GM11168 (cell line): ENCODE measurements at regions not wholly inside any gene's neighbourhood (a gene's known extent, or its start where the extent isn't known, plus 50 kb on each side); places are given as distances from the start of the nearest gene placed in this dataset.
"Not testable (repeated sequence)": the region's sequence is repeated elsewhere in the genome, so short reads cannot be mapped to it uniquely, and the experiment has no call there.

Experiments used
- in situ Hi-C: fragments of 300-500 bp; cut with MboI; formaldehyde crosslinking; loops from one replicate; pipeline ENCODE4 v1.12.0; 2022; ENCODE audit warnings: low sequenced_read_pairs; ENCODE audit not compliant: unreplicated experiment

DNA sequence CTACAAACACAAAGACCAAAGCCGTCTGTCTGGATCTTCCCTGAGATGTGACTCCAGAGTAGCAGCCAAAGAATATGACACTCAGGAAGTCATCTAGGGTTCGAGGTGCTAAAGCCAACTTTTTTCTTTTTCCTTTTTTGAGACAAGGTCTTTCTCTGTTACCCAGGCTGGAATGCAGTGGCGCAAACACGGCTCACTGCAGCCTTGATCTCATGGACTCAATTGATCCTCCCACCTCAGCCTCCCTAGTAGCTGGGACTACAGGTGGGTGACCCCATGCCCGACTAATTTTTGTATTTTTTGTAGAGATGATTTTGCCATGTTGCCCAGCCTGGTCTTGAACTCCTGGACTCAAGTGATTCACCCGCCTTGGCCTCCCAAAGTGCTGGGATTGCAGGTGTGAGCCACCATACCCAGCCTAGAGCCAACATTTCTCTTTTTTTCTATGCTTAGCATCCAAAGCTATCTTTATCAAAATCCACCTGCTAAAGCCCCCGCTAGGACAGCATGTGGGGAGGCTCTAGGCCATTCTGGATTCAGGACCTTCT, 92.8 kb downstream of the TMEM17 start:
- in situ Hi-C loops: loop anchor here (5.0 to 25.0 kb wide), 3 partner anchors 201 to 496 kb away; no protein-coding TSS in a partner anchor

- in situ Hi-C loops: loop anchor here (5.0 to 25.0 kb wide), 3 partner anchors 200 to 495 kb away; no protein-coding TSS in a partner anchor
These were observed 93.7 kb downstream of the TMEM17 start for GRCh38 chr2:62412347-62412742.

GRCh38 chr2:62410926-62411456, 95.0 kb downstream of the TMEM17 start:
- in situ Hi-C loops: loop anchor here (5.0 to 25.0 kb wide), 3 partner anchors 199 to 494 kb away; no protein-coding TSS in a partner anchor

DNA sequence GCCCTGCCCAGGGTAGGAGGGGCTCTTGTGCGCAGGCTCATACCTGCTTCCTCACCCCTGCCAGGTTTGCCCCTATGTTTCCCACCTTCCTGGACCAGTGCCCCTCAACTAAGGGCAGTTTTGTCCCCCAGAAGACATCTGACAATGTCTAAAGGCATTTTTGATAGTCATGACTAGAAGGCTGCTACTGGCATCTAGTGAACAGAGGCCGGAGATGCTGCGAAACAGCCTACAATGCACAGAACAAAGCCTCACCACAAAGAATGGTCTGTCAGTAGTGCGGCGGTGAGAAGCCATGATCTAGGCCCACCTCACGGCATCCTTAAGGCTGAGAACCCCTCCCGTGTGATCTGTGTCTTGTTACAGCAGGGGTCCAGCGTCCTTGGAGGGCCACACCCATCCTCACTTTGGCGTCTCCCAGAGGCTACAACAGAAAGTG, 96.0 kb downstream of the TMEM17 start:
- in situ Hi-C loops: loop anchor here (5.0 to 25.0 kb wide), 3 partner anchors 198 to 493 kb away; no protein-coding TSS in a partner anchor

GRCh38 chr2:62409442-62409841, 96.6 kb downstream of the TMEM17 start:
- in situ Hi-C loops: loop anchor here (25.0 kb wide), 1 partner anchor 197 kb away; no protein-coding TSS in a partner anchor

GRCh38 chr2:62408241-62408677, 97.7 kb downstream of the TMEM17 start:
- in situ Hi-C loops: loop anchor here (25.0 kb wide), 1 partner anchor 196 kb away; no protein-coding TSS in a partner anchor

- in situ Hi-C loops: loop anchor here (25.0 kb wide), 1 partner anchor 196 kb away; no protein-coding TSS in a partner anchor
These were observed 98.2 kb downstream of the TMEM17 start for GRCh38 chr2:62407838-62408237.

DNA sequence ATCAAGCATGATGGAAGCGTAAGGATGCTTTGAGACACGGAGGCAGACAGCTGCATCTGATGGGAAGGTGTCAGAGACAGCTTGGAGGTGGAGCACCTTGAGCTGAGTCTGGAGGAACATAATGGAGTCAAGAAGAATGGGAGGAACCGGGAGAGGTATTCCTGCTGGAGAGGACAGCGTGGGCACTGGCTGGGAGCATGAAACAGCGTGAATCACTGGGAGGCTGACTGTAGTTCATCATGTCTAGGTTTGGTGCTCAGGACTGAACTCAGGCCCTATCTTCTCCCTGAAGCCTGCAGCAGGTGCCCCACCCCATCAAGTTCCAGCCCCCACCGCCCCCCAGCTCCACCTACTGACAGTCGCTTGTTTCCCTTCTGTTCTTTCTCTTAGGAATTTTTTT, 98.6 kb downstream of the TMEM17 start:
- in situ Hi-C loops: loop anchor here (25.0 kb wide), 1 partner anchor 195 kb away; no protein-coding TSS in a partner anchor

DNA sequence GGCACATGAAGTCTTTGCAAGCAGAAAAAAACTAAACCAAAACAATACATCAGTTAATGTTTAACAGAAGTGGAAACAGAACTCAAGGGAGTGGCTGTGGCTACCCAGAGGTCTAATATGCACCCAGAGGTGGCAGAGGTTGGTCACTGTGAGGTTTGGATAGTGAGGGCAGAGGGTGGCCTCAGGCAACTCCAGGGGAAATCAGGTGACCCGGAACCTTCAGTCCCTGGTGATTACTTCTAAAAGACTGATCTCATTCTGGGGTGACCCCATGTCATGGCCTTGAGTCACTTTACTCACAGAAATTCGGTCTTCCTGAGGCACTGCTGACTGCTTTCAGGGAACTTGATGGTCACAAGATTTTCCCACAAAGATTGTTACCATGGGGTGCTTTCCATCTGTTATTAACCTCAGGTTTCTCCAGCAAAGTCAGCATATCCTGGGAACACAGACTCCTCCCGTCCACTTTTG, 99.4 kb downstream of the TMEM17 start:
- in situ Hi-C loops: loop anchor here (25.0 kb wide), 1 partner anchor 194 kb away; no protein-coding TSS in a partner anchor

GRCh38 chr2:62404913-62405312, 101.1 kb downstream of the TMEM17 start:
- in situ Hi-C loops: loop anchor here (25.0 kb wide), 1 partner anchor 193 kb away; no protein-coding TSS in a partner anchor

DNA sequence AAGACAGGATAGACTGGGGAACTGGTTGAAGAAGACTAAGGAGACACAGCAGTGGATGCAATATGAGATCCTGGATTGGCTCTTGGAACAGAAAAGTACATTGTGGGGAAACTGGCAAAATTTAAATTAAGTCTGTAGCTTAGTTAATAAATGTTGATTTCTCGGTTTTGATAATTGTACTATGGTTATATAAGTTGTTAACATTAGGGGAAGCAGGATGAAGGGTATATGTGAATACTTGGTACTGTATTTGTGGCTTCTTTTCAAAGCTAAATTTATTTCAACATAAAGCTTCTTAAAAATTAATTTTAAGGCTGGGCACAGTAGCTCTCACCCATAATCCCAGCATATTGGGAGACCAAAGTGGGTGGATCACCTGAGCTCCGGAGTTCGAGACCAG, 103.8 kb downstream of the TMEM17 start:
- in situ Hi-C loops: loop anchor here (25.0 kb wide), 1 partner anchor 190 kb away; no protein-coding TSS in a partner anchor

DNA sequence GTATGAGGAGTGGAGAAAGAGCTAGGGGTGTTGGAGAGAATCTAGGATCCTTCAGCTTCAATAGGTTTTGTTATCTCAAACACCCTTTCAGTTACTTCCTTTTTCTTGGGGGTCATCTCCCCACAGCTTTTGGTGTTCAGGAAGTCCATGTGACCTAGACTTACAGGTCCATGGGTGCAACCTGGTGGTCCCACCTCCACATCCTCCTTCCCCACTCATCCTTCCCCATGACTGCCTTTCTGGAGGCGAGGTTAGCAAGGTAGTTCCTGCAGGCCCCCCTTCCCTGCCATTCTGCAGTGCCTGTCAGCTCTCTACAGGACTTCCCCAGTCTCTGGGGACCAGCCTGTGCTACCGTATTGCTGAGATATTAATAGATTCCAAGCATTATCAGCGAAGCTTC, 107.6 kb downstream of the TMEM17 start:
- in situ Hi-C loops: no loop called here

DNA sequence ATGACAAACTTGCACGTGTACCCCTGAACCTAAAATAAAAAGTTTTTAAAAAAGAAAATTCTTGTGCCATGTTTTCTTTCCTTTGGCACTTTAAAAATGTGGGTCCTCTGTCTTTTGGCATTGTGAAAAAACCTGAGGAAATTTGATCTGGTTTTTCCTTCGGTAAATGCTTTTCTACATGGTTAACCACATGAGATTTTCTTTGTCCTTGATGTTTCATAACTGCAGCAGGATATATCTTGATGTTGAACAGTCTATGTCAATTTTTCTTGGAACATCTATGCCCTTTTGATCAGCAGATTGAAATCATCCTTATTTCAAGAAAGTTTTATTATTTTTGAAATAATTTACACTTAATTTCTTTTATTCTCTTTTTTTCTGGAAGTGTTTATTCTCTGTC, 109.1 kb downstream of the TMEM17 start:
- in situ Hi-C loops: no loop called here

- in situ Hi-C loops: no loop called here
These were observed 112.7 kb downstream of the TMEM17 start for GRCh38 chr2:62393293-62393692.

DNA sequence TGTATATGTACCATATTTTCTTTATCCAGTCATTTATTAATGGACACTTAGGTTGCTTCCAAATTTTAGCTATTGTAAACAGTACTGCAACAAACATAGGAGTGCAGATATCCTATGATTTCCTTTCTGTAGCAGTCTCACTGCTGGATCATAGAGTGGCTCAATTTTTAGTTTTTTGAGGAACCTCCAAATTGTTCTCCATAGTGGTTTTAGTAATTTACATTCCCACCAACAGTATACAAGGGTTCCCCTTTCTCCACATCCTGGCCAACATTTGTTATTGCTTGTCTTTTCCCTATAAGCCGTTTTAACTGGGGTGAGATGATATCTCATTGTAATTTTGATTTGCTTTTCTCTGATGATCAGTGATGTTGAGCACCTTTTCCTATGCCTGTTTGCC, 114.3 kb downstream of the TMEM17 start:
- in situ Hi-C loops: no loop called here

- in situ Hi-C loops: not testable (repeated sequence)
These were observed 119.6 kb downstream of the TMEM17 start for GRCh38 chr2:62386378-62386777.

DNA sequence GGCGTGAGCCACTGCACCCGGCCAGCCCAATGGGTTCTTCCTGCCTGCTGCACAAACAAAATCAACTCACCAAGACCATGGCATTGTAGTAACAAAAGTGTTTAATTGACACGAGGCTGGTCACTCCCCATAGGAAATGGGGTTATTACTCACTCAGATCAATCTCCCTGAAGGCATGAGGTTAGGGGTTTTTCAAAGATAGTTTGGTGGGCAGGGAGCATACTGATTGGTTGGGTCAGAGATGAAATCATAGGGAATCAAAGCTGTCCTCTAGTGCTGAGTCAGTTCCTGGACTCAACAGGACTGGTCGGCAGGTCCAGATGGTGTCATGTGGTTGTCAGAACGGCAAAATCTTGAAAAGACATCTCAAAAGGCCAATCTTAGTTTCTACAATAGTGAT, 122.1 kb downstream of the TMEM17 start:
- in situ Hi-C loops: no loop called here

GRCh38 chr2:62382757-62383156, 123.2 kb downstream of the TMEM17 start:
- in situ Hi-C loops: no loop called here

GRCh38 chr2:62382122-62382521, 123.9 kb downstream of the TMEM17 start:
- in situ Hi-C loops: no loop called here

DNA sequence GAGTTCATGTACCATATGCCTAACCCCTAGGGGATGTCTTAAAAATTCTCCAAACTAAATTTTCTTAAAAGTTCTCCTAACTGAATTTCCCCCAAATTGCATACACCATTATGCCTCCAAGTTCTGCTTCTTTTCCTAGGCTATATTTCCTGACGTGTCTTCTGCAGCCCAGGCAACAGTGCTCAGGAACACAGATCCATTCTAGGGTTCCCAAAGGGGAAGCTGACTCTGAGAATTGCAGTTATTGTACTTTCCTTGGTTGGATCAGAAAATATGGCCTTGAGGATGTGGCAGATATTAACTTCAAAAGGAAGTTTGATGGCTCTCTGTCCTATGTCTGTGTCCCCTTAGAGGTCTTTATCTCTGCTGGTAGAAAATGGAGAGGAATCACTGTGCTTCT, 124.3 kb downstream of the TMEM17 start:
- in situ Hi-C loops: no loop called here

GRCh38 chr2:62379566-62379965, 126.4 kb downstream of the TMEM17 start:
- in situ Hi-C loops: no loop called here

GRCh38 chr2:62375113-62375420, 130.9 kb downstream of the TMEM17 start:
- in situ Hi-C loops: no loop called here
